ENCODE measurements at regions not wholly inside any gene's neighbourhood (a gene's known extent, or its start where the extent isn't known, plus 50 kb on each side); places are given as distances from the start of the nearest gene placed in this dataset.
A peak's percentile ranks its signal among the peaks of the same experiment; 100 is the strongest.

- no peak for DNase-seq (ENCODE audit: low read depth in 2 of 2)
These were observed 95.9 kb upstream of the ANKRD34C start for GRCh38 chr15:79186616-79187015.

- no peak for DNase-seq (ENCODE audit: low read depth in 2 of 2)
These were observed 94.6 kb upstream of the RASGRF1 start for GRCh38 chr15:79185199-79185598.

- peak; percentile 34 to 42 for DNase-seq (ENCODE audit: low read depth in 2 of 2)
These were observed 93.9 kb upstream of the RASGRF1 start for GRCh38 chr15:79184465-79184892.

DNA sequence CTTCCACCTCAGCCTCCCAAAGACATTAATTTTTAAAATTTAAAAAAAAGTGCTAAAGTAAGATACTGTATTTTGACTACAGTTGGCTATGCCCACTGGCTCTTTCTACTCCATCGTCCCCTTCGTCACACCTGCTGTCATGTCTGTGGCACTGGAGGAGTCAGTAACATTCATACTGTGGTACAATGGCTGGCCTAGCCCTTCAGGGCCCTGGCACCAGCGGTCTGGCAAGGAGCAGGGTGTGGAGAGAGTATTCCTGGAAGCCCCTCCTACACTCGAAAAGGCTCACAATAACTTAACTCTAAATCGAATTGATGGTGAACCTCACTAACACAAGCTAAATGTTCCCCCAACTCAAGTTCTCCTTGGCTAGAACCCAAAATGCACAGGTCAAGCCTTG, 89.7 kb upstream of the RASGRF1 start:
- DNase-seq (ENCODE audit: low read depth in 2 of 2): no peak

DNA sequence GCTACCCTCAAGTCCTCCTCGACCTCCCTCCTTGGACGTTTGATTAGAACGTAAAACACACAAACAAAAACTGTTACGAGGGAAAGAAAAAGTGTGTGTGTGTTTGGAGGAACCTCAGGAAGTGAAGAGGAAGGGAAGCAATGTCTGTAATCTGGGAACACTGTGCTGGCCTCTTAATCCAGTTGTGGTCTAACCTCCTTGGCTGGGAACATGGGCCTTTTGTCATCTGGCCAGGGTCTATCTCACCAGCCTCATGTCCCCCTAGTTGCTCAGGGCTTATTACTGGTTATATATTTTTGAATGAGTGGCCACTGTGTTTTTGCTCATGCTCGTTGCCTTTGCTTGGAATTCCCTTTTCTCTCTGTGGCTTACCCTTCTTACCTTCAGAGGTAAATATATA, 89.0 kb upstream of the RASGRF1 start:
- DNase-seq (ENCODE audit: low read depth in 2 of 2): no peak

GRCh38 chr15:79179108-79179561, 88.6 kb upstream of the RASGRF1 start:
- DNase-seq (ENCODE audit: low read depth in 2 of 2): no peak

DNA sequence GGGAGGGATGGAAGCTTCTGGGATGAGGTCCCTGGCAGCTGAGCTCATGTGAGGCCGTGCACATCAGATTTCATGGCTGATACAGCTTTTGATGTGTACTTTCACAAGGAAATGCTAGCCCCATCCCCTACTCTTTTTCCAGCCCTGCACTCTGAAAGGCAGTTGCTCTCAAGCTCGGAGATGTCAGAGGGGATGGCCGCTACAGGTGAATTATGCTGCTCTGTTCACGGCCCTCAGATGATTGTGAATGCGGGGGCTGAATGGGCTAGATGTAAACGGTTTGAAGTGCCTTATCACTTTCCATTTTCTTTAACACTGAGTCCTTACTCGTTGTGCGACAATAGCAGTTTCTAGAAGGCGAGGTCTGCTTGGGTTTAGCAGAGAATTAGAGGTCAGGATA, 88.0 kb upstream of the RASGRF1 start:
- no peak for DNase-seq (ENCODE audit: low read depth in 2 of 2)

GRCh38 chr15:79176151-79176550, 85.6 kb upstream of the RASGRF1 start:
- no peak for DNase-seq (ENCODE audit: low read depth in 2 of 2)

- DNase-seq (ENCODE audit: low read depth in 2 of 2): no peak
These were observed 82.4 kb upstream of the RASGRF1 start for GRCh38 chr15:79172801-79173460.

DNA sequence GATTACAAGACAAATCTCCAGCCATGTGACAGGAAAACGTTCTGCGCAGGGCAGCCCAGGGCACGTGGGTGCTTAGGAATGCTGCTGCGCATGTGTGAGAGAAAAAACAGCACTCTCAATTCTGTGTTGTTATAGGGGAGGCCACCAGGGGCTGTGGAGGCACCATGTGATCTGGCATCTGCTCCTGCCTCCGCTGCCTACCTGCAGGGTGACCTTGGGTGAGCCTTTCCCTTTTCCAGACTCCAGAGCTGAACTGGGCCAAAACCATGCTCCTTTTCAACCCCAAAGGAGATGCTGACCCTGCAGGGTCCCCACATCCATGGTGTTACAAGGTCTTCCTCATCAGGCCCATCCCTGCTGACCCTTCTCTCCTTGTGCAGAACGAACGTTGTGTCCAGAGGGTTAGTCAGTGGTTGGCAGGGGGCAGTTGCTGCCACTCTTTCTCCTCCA, 81.5 kb upstream of the RASGRF1 start:
- no peak for DNase-seq (ENCODE audit: low read depth in 2 of 2)

DNA sequence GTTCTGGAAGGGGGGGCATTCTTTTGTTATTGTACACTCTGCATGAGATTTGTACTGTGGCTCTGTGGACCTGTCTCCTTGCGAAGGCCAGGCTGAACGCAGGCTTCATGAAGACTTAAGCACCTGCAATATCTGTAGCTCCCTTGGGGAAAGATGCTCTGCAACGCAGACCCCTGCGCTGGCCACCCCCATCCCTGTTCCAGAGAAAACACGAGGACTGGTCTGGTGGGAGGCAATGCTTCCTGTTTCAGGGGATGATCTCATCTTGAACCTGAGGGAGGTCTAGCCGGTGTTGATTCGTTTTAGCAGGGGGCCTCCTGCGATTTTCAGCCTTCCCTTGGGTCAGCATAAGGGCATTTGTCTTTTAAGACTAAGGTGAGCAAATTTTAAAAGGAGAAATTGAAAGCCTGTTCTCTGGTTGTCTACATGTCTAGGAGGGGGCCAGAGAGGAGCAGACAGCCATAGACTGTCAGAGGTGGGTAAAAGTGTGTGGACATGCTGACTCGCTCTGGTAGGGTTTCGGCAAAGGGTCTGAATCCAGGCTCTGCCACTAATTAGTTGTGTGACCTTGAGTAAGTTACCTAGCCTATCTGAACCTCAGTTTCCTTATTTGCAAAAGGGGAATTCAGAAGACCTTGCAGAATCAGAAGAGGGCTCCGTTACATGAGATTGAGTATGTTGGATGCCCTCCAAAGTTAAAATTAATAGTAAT, 80.9 kb upstream of the RASGRF1 start:
- DNase-seq (ENCODE audit: low read depth in 2 of 2): no peak

GRCh38 chr15:79170256-79170664, 79.7 kb upstream of the RASGRF1 start:
- DNase-seq (ENCODE audit: low read depth in 2 of 2): no peak

- no peak for DNase-seq (ENCODE audit: low read depth in 2 of 2)
These were observed 79.0 kb upstream of the RASGRF1 start for GRCh38 chr15:79169526-79170133.

DNA sequence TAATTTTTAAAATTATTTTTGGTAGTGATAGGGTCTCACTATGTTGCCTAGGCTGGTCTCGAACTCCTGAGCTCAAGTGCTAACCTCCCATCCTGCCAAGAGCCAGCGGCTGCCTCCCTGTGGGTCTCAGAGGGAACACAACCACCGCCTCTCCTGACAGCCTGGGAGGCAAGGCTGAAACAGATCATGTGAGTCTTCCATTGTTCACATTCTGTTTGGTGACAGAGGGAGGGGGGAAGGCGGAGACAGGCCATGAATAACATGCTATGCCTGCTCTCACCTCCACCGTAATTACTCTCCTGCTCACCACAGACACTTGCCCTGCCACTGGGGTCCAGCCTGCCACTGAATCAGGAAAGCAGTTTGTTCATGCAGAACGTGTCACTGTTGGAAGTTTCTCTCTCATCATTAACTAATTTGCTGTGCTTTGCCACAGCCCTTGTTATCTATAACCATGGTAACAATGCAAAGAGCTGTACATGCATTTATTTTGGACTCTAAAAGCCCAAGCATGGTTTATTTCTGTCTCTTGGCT, 78.4 kb upstream of the RASGRF1 start:
- DNase-seq (ENCODE audit: low read depth in 2 of 2): no peak

- DNase-seq (ENCODE audit: low read depth in 2 of 2): no peak
These were observed 77.2 kb upstream of the RASGRF1 start for GRCh38 chr15:79167776-79168175.

DNA sequence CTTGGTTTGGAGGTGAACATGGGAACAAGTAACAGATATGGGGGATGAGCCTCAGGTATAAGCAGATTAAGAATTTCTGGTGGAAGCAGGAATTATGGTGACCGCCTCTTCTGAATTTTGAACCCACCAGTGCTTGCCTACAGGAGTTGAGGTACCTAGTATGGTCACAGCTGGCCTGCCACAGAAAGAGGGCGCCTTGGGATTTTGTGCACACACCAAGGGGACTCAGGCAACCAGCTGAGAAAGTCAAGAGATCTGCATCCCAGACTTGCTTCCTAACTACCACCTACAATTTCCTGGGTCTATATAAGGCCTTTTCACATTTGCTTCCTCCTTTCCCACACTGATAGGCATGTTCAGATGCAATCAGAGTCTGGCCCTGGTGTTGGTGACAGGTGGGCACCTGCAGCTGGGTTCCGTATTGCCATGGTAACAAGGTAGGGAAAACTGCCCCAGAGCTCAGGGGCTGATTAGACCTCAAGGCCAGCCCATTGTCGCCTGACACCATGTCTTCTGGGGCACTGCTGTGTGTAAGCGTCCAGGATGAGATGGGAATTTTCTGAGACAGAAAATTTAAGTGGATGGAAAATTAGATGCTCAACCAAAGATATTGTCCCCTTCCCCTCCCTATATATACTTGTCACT, 75.9 kb upstream of the RASGRF1 start:
- DNase-seq (ENCODE audit: low read depth in 2 of 2): no peak

DNA sequence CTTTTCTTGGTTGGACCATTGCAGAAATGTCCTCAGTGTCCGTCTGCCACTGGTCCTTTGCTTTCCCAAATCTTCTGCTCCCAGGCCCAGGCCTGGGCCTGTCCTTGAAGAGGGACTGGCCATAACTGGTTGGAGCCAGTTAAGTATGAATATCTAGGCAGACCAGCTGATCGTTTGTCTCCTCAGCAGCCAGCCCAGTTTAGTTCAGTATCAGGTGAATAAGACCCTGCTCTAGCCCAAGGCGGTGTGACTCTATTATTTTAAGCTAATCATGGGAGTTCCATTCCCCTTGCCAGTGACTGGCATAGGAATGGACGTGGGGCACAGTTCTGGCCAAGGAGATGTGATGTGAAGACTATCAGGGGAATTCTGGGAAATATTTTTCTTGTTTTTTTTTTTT, 73.9 kb upstream of the RASGRF1 start:
- no peak for DNase-seq (ENCODE audit: low read depth in 2 of 2)

- DNase-seq (ENCODE audit: low read depth in 2 of 2): no peak
These were observed 73.5 kb upstream of the RASGRF1 start for GRCh38 chr15:79164043-79164442.

DNA sequence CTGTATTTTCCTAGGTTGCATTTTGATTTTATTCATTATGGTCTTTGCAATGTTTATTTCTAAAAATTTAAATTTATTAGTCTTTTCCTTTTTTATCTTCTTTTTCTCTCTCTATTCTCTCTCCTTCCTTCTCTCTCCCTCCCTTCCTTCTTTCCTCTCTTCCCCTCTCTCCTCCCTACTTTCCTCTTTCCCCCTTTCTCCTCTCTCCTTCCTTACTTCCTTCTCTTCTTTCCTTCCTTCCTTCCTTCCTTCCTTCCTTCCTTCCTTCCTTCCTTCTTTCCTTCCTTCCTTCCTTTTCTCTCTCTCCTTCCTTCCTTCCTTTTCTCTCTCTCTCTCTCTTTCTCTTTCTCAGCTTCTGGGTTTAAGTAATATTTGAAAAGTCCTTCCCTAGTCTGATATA, 72.8 kb upstream of the RASGRF1 start:
- DNase-seq (ENCODE audit: low read depth in 2 of 2): no peak

- DNase-seq (ENCODE audit: low read depth in 2 of 2): no peak
These were observed 71.4 kb upstream of the RASGRF1 start for GRCh38 chr15:79161837-79162508.

DNA sequence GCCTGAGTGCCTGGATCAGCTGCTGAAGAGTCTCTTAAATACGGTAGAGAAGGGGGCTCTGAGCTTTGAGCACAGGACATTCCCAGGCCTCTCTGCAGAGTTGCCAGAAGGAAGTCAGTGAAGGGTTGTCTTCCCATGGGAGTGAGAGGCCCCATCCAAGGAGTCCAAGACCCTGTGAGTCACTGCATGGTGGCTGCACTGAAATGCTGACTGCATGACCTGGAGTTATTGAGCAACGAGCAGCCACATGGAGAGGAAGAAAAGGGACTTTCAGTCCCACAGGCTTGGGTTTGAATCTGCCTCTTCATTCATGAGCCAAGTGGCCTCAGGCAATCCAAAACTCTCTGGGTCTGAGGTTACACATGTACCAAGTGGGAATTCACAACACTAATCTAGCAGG, 69.6 kb upstream of the RASGRF1 start:
- no peak for DNase-seq (ENCODE audit: low read depth in 2 of 2)

Measured in activated CD8-positive, alpha-beta memory T cell treated with anti-CD3 and anti-CD28 coated beads for 4 hours (primary cell).